ENCODE measurements at regions not wholly inside any gene's neighbourhood (a gene's known extent, or its start where the extent isn't known, plus 50 kb on each side); places are given as distances from the start of the nearest gene placed in this dataset.
A peak's percentile ranks its signal among the peaks of the same experiment; 100 is the strongest.

- H3K4me3 ChIP-seq (replicated peaks in 1 of 3; ENCODE audit: low read depth in 2 of 3, low read length in 3 of 3) = no peak overlapping the region
- no peak overlapping the region for H3K4me2 ChIP-seq (replicated peaks; ENCODE audit: extremely low read depth, low read length, poor library complexity, severe bottlenecking)
- Mint-ChIP-seq H3K9me3 (peaks cover 6 to 26% (median 13%) of the 10 kb centered on the region in 7 donors), H3K27ac (no peak overlapping the region), H3K27me3 (ENCODE audit: low read depth in 3 of 3) (no peaks in the 10 kb centered on the region), H3K36me3 (no peaks in the 10 kb centered on the region), H3K4me3 (no peak overlapping the region), H3K4me1 (no peaks in the 10 kb centered on the region)
- no peak for TF ChIP-seq CTCF (IDR thresholded peaks at IDR 0.05)
- no peaks in the 10 kb centered on the region for H3K36me3 ChIP-seq (replicated peaks in 1 of 2; ENCODE audit: control insufficient read depth in 1 of 2, insufficient read depth in 2 of 2, low read length in 2 of 2)
- H3K79me2 ChIP-seq (ENCODE audit: insufficient read depth, low read length) = no peaks in the 10 kb centered on the region
- no peaks in the 10 kb centered on the region for H4K20me1 ChIP-seq (ENCODE audit: insufficient read depth, low read length)
- intact Hi-C loops (cut with micrococcal nuclease) = no loop called here
- no peak for DNase-seq
- no peaks in the 10 kb centered on the region for H3K4me1 ChIP-seq (ENCODE audit: control insufficient read depth in 1 of 2, insufficient read depth in 2 of 2, low read length in 2 of 2)
- H3K9ac ChIP-seq (ENCODE audit: insufficient read depth, low read length, poor library complexity, severe bottlenecking) = no peak overlapping the region
- WGBS (ENCODE audit: insufficient coverage) = 93% methylated on average over 2 of the region's 4 CpGs
- H3K27me3 ChIP-seq (ENCODE audit: control insufficient read depth in 2 of 2, insufficient read depth in 2 of 2, low read length in 2 of 2) = no peaks in the 10 kb centered on the region
- H2AFZ ChIP-seq (ENCODE audit: insufficient read depth, low read depth, low read length, poor library complexity, severe bottlenecking) = no peak overlapping the region
- peaks cover 14 to 16% of the 10 kb centered on the region in 2 donors for H3K9me3 ChIP-seq (replicated peaks in 1 of 2; ENCODE audit: control insufficient read depth in 1 of 2, insufficient read depth in 1 of 2, low read length in 2 of 2)
- no peak overlapping the region for H3K27ac ChIP-seq (ENCODE audit: low read depth in 1 of 2, low read length in 2 of 2)
Observed at GRCh38 chr2:19021100-19021476, 337.3 kb downstream of the OSR1 start.

- WGBS (ENCODE audit: insufficient coverage) = no CpG with 5 or more reads among the region's 11 CpGs
- Mint-ChIP-seq H3K36me3 (no peaks in the 10 kb centered on the region), H3K27ac (peak overlapping the region in 1 of 7 donors; percentile 5), H3K9me3 (peaks cover 6 to 32% (median 13%) of the 10 kb centered on the region in 7 donors), H3K4me3 (no peak overlapping the region), H3K27me3 (ENCODE audit: low read depth in 3 of 3) (no peaks in the 10 kb centered on the region), H3K4me1 (no peaks in the 10 kb centered on the region)
- no peak overlapping the region for H3K4me2 ChIP-seq (replicated peaks; ENCODE audit: extremely low read depth, low read length, poor library complexity, severe bottlenecking)
- no peaks in the 10 kb centered on the region for H4K20me1 ChIP-seq (ENCODE audit: insufficient read depth, low read length)
- no peaks in the 10 kb centered on the region for H3K27me3 ChIP-seq (ENCODE audit: control insufficient read depth in 2 of 2, insufficient read depth in 2 of 2, low read length in 2 of 2)
- DNase-seq = no peak
- H3K9ac ChIP-seq (ENCODE audit: insufficient read depth, low read length, poor library complexity, severe bottlenecking) = no peak overlapping the region
- H3K79me2 ChIP-seq (ENCODE audit: insufficient read depth, low read length) = no peaks in the 10 kb centered on the region
- TF ChIP-seq CTCF (IDR thresholded peaks at IDR 0.05) = no peak
- no peak overlapping the region for H3K4me3 ChIP-seq (replicated peaks in 1 of 3; ENCODE audit: low read depth in 2 of 3, low read length in 3 of 3)
- no peaks in the 10 kb centered on the region for H3K4me1 ChIP-seq (ENCODE audit: control insufficient read depth in 1 of 2, insufficient read depth in 2 of 2, low read length in 2 of 2)
- intact Hi-C loops (cut with micrococcal nuclease) = no loop called here
- H3K9me3 ChIP-seq (replicated peaks in 1 of 2; ENCODE audit: control insufficient read depth in 1 of 2, insufficient read depth in 1 of 2, low read length in 2 of 2) = peaks cover 14 to 16% of the 10 kb centered on the region in 2 donors
- H3K36me3 ChIP-seq (replicated peaks in 1 of 2; ENCODE audit: control insufficient read depth in 1 of 2, insufficient read depth in 2 of 2, low read length in 2 of 2) = no peaks in the 10 kb centered on the region
- H3K27ac ChIP-seq (ENCODE audit: low read depth in 1 of 2, low read length in 2 of 2) = no peak overlapping the region
- no peak overlapping the region for H2AFZ ChIP-seq (ENCODE audit: insufficient read depth, low read depth, low read length, poor library complexity, severe bottlenecking)
Observed at GRCh38 chr2:19020144-19021099, 338.0 kb downstream of the OSR1 start.

Data from CD14-positive monocyte (primary cell).